Loucy (cell line): ENCODE measurements at regions not wholly inside any gene's neighbourhood (a gene's known extent, or its start where the extent isn't known, plus 50 kb on each side); places are given as distances from the start of the nearest gene placed in this dataset.

Experiments used
- EZH2phosphoT487 ChIP-seq: fragments of 200-600 bp; IDR thresholded peaks from 2 replicates; pipeline ENCODE4 v1.6.1; 2018; ENCODE audit warnings: antibody characterized with exemption, mild to moderate bottlenecking, moderate library complexity, borderline replicate concordance
- TF ChIP-seq, protein P1 (sequence below): fragments of 200-600 bp; sonication (generic); conservative IDR thresholded peaks from 2 replicates; pipeline ENCODE4 v1.5.1; 2014; ENCODE audit warnings: mild to moderate bottlenecking, antibody characterized with exemption, low read length

DNA sequence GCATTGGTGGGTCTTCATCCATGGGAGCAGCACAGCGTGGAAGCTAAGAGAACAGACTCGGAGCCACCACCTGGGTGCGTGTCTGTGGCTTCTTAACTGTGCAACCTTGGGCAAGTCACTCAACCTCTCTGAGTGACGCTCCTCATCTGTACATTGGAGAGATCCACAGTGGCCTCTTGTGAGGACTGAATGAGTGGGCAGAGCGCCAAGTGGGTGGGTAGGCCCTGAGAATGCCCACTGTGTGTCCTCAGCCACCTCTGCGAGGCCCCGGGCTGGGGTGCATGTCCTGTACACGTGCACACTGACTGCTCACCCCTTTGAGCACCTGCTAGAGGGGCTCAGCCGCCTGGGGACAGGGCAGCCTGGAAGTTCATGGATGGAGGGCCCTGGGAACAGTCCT lies 99.6 kb upstream of the PRR23E start:
- TF ChIP-seq EZH2phosphoT487 = no peak
- TF ChIP-seq, protein P1, sequence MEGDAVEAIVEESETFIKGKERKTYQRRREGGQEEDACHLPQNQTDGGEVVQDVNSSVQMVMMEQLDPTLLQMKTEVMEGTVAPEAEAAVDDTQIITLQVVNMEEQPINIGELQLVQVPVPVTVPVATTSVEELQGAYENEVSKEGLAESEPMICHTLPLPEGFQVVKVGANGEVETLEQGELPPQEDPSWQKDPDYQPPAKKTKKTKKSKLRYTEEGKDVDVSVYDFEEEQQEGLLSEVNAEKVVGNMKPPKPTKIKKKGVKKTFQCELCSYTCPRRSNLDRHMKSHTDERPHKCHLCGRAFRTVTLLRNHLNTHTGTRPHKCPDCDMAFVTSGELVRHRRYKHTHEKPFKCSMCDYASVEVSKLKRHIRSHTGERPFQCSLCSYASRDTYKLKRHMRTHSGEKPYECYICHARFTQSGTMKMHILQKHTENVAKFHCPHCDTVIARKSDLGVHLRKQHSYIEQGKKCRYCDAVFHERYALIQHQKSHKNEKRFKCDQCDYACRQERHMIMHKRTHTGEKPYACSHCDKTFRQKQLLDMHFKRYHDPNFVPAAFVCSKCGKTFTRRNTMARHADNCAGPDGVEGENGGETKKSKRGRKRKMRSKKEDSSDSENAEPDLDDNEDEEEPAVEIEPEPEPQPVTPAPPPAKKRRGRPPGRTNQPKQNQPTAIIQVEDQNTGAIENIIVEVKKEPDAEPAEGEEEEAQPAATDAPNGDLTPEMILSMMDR = no peak
